ENCODE measurements at regions not wholly inside any gene's neighbourhood (a gene's known extent, or its start where the extent isn't known, plus 50 kb on each side); places are given as distances from the start of the nearest gene placed in this dataset.

DNA sequence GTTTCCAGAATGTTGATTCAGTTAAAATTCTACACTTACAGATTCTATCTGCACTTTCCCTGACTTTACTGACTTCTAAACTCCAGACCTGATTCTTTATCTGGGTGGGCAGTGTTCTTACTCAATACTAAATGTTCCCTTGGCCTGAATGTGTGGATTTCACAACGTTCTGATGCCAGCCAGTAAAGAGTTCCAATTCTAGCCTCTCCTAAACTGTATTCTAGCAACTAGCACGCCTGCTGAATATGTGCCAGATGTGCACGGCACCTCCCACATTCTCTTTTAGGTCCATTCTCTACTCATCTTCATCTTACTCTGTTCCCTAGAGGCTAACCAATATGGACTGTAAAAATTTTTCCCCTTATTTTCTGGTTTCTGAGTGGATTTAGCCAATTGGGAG, 479.5 kb upstream of the AGTR1 start:
- Histone ChIP-seq H3K4me1 (ENCODE audit: control insufficient read depth, extremely low read depth, insufficient read depth, low read length) (no peaks in the 10 kb centered on the region), H3K27me3 (ENCODE audit: control insufficient read depth, extremely low read depth, insufficient read depth, low read length) (no peaks in the 10 kb centered on the region), H3K9ac (ENCODE audit: control insufficient read depth, extremely low read depth, insufficient read depth, low read length) (no peak overlapping the region), H3K79me2 (ENCODE audit: control insufficient read depth, insufficient read depth, low read length) (no peaks in the 10 kb centered on the region), H3K36me3 (ENCODE audit: control insufficient read depth in 2 of 2, extremely low read depth in 1 of 2, insufficient read depth in 2 of 2, low read length in 2 of 2) (no peaks in the 10 kb centered on the region), H3K4me3 (ENCODE audit: control insufficient read depth in 2 of 3, extremely low read depth in 1 of 3, insufficient read depth in 2 of 3, low read depth in 1 of 3, low read length in 3 of 3) (no peak overlapping the region), H3K9me3 (ENCODE audit: control insufficient read depth, low read depth, low read length) (no peaks in the 10 kb centered on the region), H3K4me2 (ENCODE audit: control insufficient read depth, extremely low read depth, insufficient read depth, low read depth, low read length) (no peak overlapping the region), H2AFZ (ENCODE audit: control insufficient read depth, low read length) (no peak overlapping the region), H3K27ac (ENCODE audit: control insufficient read depth, insufficient read depth, low read length) (no peak overlapping the region), H3K9me1 (ENCODE audit: control insufficient read depth, extremely low read depth, insufficient read depth, low read length) (no peaks in the 10 kb centered on the region), H4K20me1 (ENCODE audit: control insufficient read depth, extremely low read depth, insufficient read depth, low read length) (no peaks in the 10 kb centered on the region)
- dilution Hi-C loops (cut with MboI; ENCODE audit: extremely low pct_ligation_motif_present, low sequenced_read_pairs), result no loop called here
- FAIRE-seq (no peak), DNase-seq (ENCODE audit: low read depth, low spot score) (no peak)
- TF ChIP-seq CTCF (optimal IDR thresholded peaks at IDR 0.05 in 1 of 3, IDR thresholded peaks at IDR 0.05 in 1 of 3, conservative IDR thresholded peaks at IDR 0.05 in 1 of 3; ENCODE audit: extremely low read depth in 1 of 3, insufficient read depth in 2 of 3, low read length in 3 of 3), result no peak
- TF ChIP-seq EZH2 (IDR thresholded peaks at IDR 0.05; ENCODE audit: low read length), result no peak

DNA sequence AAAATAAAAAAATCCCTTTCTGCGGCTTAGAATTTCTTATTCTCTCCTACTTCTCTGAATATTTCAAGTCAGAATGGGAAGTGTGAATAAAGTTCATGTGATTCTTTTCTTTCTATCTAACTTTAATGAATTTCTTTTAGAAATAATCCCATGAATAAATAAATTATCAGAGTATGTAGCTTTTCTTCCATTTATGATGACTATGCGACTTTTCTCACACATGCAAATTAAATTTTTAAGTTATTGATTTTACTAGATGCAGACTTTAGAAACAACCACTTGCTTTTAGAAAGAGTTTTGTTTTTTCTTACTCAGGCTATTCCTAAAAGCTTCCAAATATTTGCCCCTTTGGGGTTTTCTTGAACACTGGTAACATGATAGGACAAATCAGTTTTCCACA, 477.7 kb upstream of the AGTR1 start:
- no peak for DNase-seq (ENCODE audit: low read depth, low spot score)
- H4K20me1 ChIP-seq (ENCODE audit: control insufficient read depth, extremely low read depth, insufficient read depth, low read length), result no peaks in the 10 kb centered on the region
- no peak overlapping the region for H3K4me2 ChIP-seq (ENCODE audit: control insufficient read depth, extremely low read depth, insufficient read depth, low read depth, low read length)
- H3K36me3 ChIP-seq (ENCODE audit: control insufficient read depth in 2 of 2, extremely low read depth in 1 of 2, insufficient read depth in 2 of 2, low read length in 2 of 2), result no peaks in the 10 kb centered on the region
- H3K9ac ChIP-seq (ENCODE audit: control insufficient read depth, extremely low read depth, insufficient read depth, low read length), result no peak overlapping the region
- no peak for FAIRE-seq
- no peaks in the 10 kb centered on the region for H3K4me1 ChIP-seq (ENCODE audit: control insufficient read depth, extremely low read depth, insufficient read depth, low read length)
- dilution Hi-C loops (cut with MboI; ENCODE audit: extremely low pct_ligation_motif_present, low sequenced_read_pairs), result no loop called here
- no peak overlapping the region for H2AFZ ChIP-seq (ENCODE audit: control insufficient read depth, low read length)
- no peaks in the 10 kb centered on the region for H3K9me1 ChIP-seq (ENCODE audit: control insufficient read depth, extremely low read depth, insufficient read depth, low read length)
- TF ChIP-seq CTCF (optimal IDR thresholded peaks at IDR 0.05 in 1 of 3, IDR thresholded peaks at IDR 0.05 in 1 of 3, conservative IDR thresholded peaks at IDR 0.05 in 1 of 3; ENCODE audit: extremely low read depth in 1 of 3, insufficient read depth in 2 of 3, low read length in 3 of 3) (no peak), EZH2 (IDR thresholded peaks at IDR 0.05; ENCODE audit: low read length) (no peak)
- no peak overlapping the region for H3K27ac ChIP-seq (ENCODE audit: control insufficient read depth, insufficient read depth, low read length)
- no peaks in the 10 kb centered on the region for H3K9me3 ChIP-seq (ENCODE audit: control insufficient read depth, low read depth, low read length)
- no peaks in the 10 kb centered on the region for H3K27me3 ChIP-seq (ENCODE audit: control insufficient read depth, extremely low read depth, insufficient read depth, low read length)
- H3K79me2 ChIP-seq (ENCODE audit: control insufficient read depth, insufficient read depth, low read length), result no peaks in the 10 kb centered on the region
- no peak overlapping the region for H3K4me3 ChIP-seq (ENCODE audit: control insufficient read depth in 2 of 3, extremely low read depth in 1 of 3, insufficient read depth in 2 of 3, low read depth in 1 of 3, low read length in 3 of 3)

All from keratinocyte (primary cell).